ENCODE measurements at regions not wholly inside any gene's neighbourhood (a gene's known extent, or its start where the extent isn't known, plus 50 kb on each side); places are given as distances from the start of the nearest gene placed in this dataset.

- no peaks in the 10 kb centered on the region for H3K4me1 Mint-ChIP-seq
Observed at GRCh38 chr12:23349564-23349963, 599.9 kb downstream of the SOX5 start.

GRCh38 chr12:23350808-23351207 lies 598.7 kb downstream of the SOX5 start:
- ATAC-seq (no peak), DNase-seq (no peak)
- no peak overlapping the region for H3K4me3 Mint-ChIP-seq
- TF ChIP-seq CTCF (IDR thresholded peaks at IDR 0.05) = no peak
- H3K36me3 Mint-ChIP-seq = no peaks in the 10 kb centered on the region
- H3K27me3 ChIP-seq (ENCODE audit: control insufficient read depth, insufficient read depth, low read length) = no peaks in the 10 kb centered on the region
- intact Hi-C loops (cut with micrococcal nuclease) = no loop called here
- no peak overlapping the region for H3K27ac Mint-ChIP-seq
- no peaks in the 10 kb centered on the region for H3K36me3 ChIP-seq (ENCODE audit: control insufficient read depth, insufficient read depth, low read length)
- no CpG with 5 or more reads among the region's 2 CpGs for WGBS (ENCODE audit: insufficient coverage)
- no peak overlapping the region for H3K27ac ChIP-seq (ENCODE audit: low read length)
- no peaks in the 10 kb centered on the region for H3K9me3 ChIP-seq (ENCODE audit: control insufficient read depth, insufficient read depth, low read length)
- no peak overlapping the region for H3K4me3 ChIP-seq (ENCODE audit: low read length)
- H3K9me3 Mint-ChIP-seq = peaks cover 3 to 6% of the 10 kb centered on the region in 2 donors
- no peaks in the 10 kb centered on the region for H3K27me3 Mint-ChIP-seq (ENCODE audit: low read depth in 2 of 2)
- H3K4me1 ChIP-seq (ENCODE audit: control insufficient read depth, insufficient read depth, low read length) = no peaks in the 10 kb centered on the region
- H3K4me1 Mint-ChIP-seq = no peaks in the 10 kb centered on the region

More at GRCh38 chr12:23349564-23349963, 599.9 kb downstream of the SOX5 start:
- TF ChIP-seq CTCF (IDR thresholded peaks at IDR 0.05) = no peak
- H3K4me3 ChIP-seq (ENCODE audit: low read length) = no peak overlapping the region
- H3K9me3 Mint-ChIP-seq = peaks cover 3 to 8% of the 10 kb centered on the region in 2 donors
- no peaks in the 10 kb centered on the region for H3K4me1 ChIP-seq (ENCODE audit: control insufficient read depth, insufficient read depth, low read length)
- H3K27me3 Mint-ChIP-seq (ENCODE audit: low read depth in 2 of 2) = no peaks in the 10 kb centered on the region
- H3K4me3 Mint-ChIP-seq = no peak overlapping the region
- H3K27ac Mint-ChIP-seq = no peak overlapping the region
- 83% methylated on average over 2 of the region's 3 CpGs for WGBS (ENCODE audit: insufficient coverage)
- no peaks in the 10 kb centered on the region for H3K9me3 ChIP-seq (ENCODE audit: control insufficient read depth, insufficient read depth, low read length)
- no peaks in the 10 kb centered on the region for H3K27me3 ChIP-seq (ENCODE audit: control insufficient read depth, insufficient read depth, low read length)
- H3K36me3 ChIP-seq (ENCODE audit: control insufficient read depth, insufficient read depth, low read length) = no peaks in the 10 kb centered on the region
- ATAC-seq = no peak
- no peak overlapping the region for H3K27ac ChIP-seq (ENCODE audit: low read length)
- intact Hi-C loops (cut with micrococcal nuclease) = no loop called here
- no peaks in the 10 kb centered on the region for H3K36me3 Mint-ChIP-seq
- no peak for DNase-seq

GRCh38 chr12:23352670-23353069 lies 596.8 kb downstream of the SOX5 start:
- H3K27ac ChIP-seq (ENCODE audit: low read length) = no peak overlapping the region
- WGBS (ENCODE audit: insufficient coverage) = 70% methylated on average over 2 of the region's 2 CpGs
- no peaks in the 10 kb centered on the region for H3K27me3 ChIP-seq (ENCODE audit: control insufficient read depth, insufficient read depth, low read length)
- Mint-ChIP-seq H3K27ac (no peak overlapping the region), H3K4me3 (no peak overlapping the region), H3K27me3 (ENCODE audit: low read depth in 2 of 2) (no peaks in the 10 kb centered on the region), H3K36me3 (no peaks in the 10 kb centered on the region), H3K9me3 (peaks cover 3 to 7% of the 10 kb centered on the region in 2 donors), H3K4me1 (no peaks in the 10 kb centered on the region)
- H3K4me1 ChIP-seq (ENCODE audit: control insufficient read depth, insufficient read depth, low read length) = no peaks in the 10 kb centered on the region
- no peak for TF ChIP-seq CTCF (IDR thresholded peaks at IDR 0.05)
- H3K9me3 ChIP-seq (ENCODE audit: control insufficient read depth, insufficient read depth, low read length) = no peaks in the 10 kb centered on the region
- no peak for DNase-seq
- no peak overlapping the region for H3K4me3 ChIP-seq (ENCODE audit: low read length)
- intact Hi-C loops (cut with micrococcal nuclease) = no loop called here
- ATAC-seq = no peak
- H3K36me3 ChIP-seq (ENCODE audit: control insufficient read depth, insufficient read depth, low read length) = no peaks in the 10 kb centered on the region

- no peak overlapping the region for H3K4me3 Mint-ChIP-seq
Observed at GRCh38 chr12:23354800-23355199, 594.7 kb downstream of the SOX5 start.

More at GRCh38 chr12:23354800-23355199, 594.7 kb downstream of the SOX5 start:
- Mint-ChIP-seq H3K9me3 (peaks cover 8 to 9% of the 10 kb centered on the region in 2 donors), H3K27me3 (ENCODE audit: low read depth in 2 of 2) (no peaks in the 10 kb centered on the region), H3K4me1 (no peaks in the 10 kb centered on the region), H3K36me3 (no peaks in the 10 kb centered on the region), H3K27ac (no peak overlapping the region)
- no peaks in the 10 kb centered on the region for H3K36me3 ChIP-seq (ENCODE audit: control insufficient read depth, insufficient read depth, low read length)
- no peaks in the 10 kb centered on the region for H3K27me3 ChIP-seq (ENCODE audit: control insufficient read depth, insufficient read depth, low read length)
- WGBS (ENCODE audit: insufficient coverage) = no CpG with 5 or more reads among the region's 1 CpG
- no peak for DNase-seq
- H3K9me3 ChIP-seq (ENCODE audit: control insufficient read depth, insufficient read depth, low read length) = no peaks in the 10 kb centered on the region
- H3K27ac ChIP-seq (ENCODE audit: low read length) = no peak overlapping the region
- intact Hi-C loops (cut with micrococcal nuclease) = no loop called here
- no peak for TF ChIP-seq CTCF (IDR thresholded peaks at IDR 0.05)
- H3K4me1 ChIP-seq (ENCODE audit: control insufficient read depth, insufficient read depth, low read length) = no peaks in the 10 kb centered on the region
- no peak for ATAC-seq
- no peak overlapping the region for H3K4me3 ChIP-seq (ENCODE audit: low read length)
